K562 (cell line): ENCODE measurements at regions not wholly inside any gene's neighbourhood (a gene's known extent, or its start where the extent isn't known, plus 50 kb on each side); places are given as distances from the start of the nearest gene placed in this dataset.
"Not testable (repeated sequence)": the region's sequence is repeated elsewhere in the genome, so short reads cannot be mapped to it uniquely, and the experiment has no call there.

Experiments used
- ATAC-seq: fragments of 200-7000 bp; cut with Tn5 transposase; 3 replicates; pipeline ENCODE4 v1.9.1; 2020; ENCODE audit warnings: moderate library complexity
- BruUV-seq: library from RNA; stranded (reverse); fragments of 400-500 nt; replicated peaks from 2 replicates; lab custom pipeline; 2021; lab: Mats Ljungman, UMichigan
- CTCF ChIA-PET: fragments of 300-600 bp; formaldehyde crosslinking; extraction: SDS; loops from one replicate; lab custom pipeline; 2021; ENCODE audit warnings: low intra/inter-chr PET ratio; lab: Yijun Ruan, JAX
- POLR2A ChIA-PET: fragments of 300-600, 350-650 bp; sonication (Branson Sonifier 250); formaldehyde crosslinking; extraction: SDS; loops from one replicate; lab custom pipeline; 2021; ENCODE audit warnings: antibody characterized with exemption, inconsistent platforms; lab: Yijun Ruan, JAX
- DNase-seq, 4 experiments: peaks; one replicate each; pipeline versions ENCODE4 v3.0.0 to v3.0.0-alpha.2; 2011 to 2018; ENCODE audit warnings: low spot score in 3 of 4, mixed read lengths in 3 of 4; ENCODE audit errors: extremely low read depth in 1 of 4
- FAIRE-seq: peaks from 2 replicates; lab custom pipeline; 2011; peaks lifted over from hg19 to GRCh38; lab: Jason Lieb, UNC
- H2AFZ ChIP-seq: 2 replicates; pipeline ENCODE4 v1.6.0; 2011; ENCODE audit warnings: low read depth, low read length, control low read depth, inconsistent platforms
- H3K27ac ChIP-seq: fragments of 200-600 bp; 3 replicates; pipeline ENCODE4 v1.8.0; 2011; ENCODE audit warnings: low read depth, mild to moderate bottlenecking, control low read depth, inconsistent platforms, low read length, moderate library complexity, mixed read lengths; ENCODE audit errors: extremely low read depth
- H3K27me3 ChIP-seq, 2 experiments: fragments of 300-600 bp in 1 of 2; 2 replicates in 1 of 2; 3 replicates in 1 of 2; pipeline versions ENCODE4 v1.6.0 to v1.8.0; 2011; ENCODE audit warnings: inconsistent platforms in 2 of 2, low read length in 2 of 2, mild to moderate bottlenecking in 1 of 2, mixed read lengths in 1 of 2, moderate library complexity in 1 of 2; ENCODE audit not compliant: control insufficient read depth in 2 of 2, insufficient read depth in 2 of 2
- H3K36me3 ChIP-seq: fragments of 300-600 bp; 3 replicates; pipeline ENCODE4 v1.8.0; 2011; ENCODE audit warnings: mild to moderate bottlenecking, low read length, inconsistent platforms; ENCODE audit not compliant: control insufficient read depth, insufficient read depth
- H3K4me1 ChIP-seq, 2 experiments: fragments of 200-600 bp in 1 of 2; replicated peaks in 1 of 2; 2 replicates in 1 of 2; 3 replicates in 1 of 2; pipeline versions ENCODE4 v1.5.1 to v1.8.0; 2011; ENCODE audit warnings: inconsistent platforms in 2 of 2, low read length in 2 of 2, mild to moderate bottlenecking in 1 of 2, mixed read lengths in 1 of 2, moderate library complexity in 1 of 2; ENCODE audit not compliant: control insufficient read depth in 2 of 2, insufficient read depth in 2 of 2
- H3K4me2 ChIP-seq: 2 replicates; pipeline ENCODE4 v1.6.1; 2011; ENCODE audit warnings: low read length, control low read depth, inconsistent platforms, mixed read lengths; ENCODE audit not compliant: insufficient read depth
- H3K4me3 ChIP-seq: fragments of 200-600 bp; sonication (generic), shearing (Covaris generic); 2 replicates; pipeline ENCODE4 v1.5.1; 2016; ENCODE audit warnings: control low read depth, inconsistent platforms
- H3K79me2 ChIP-seq: fragments of 200-600 bp; 3 replicates; pipeline ENCODE4 v1.8.0; 2011; ENCODE audit warnings: low read length, inconsistent platforms; ENCODE audit not compliant: control insufficient read depth, insufficient read depth
- H3K9ac ChIP-seq, 2 experiments: 2 replicates each; pipeline versions ENCODE4 v1.6.0 to v1.6.1; 2011; ENCODE audit warnings: low read depth in 2 of 2, low read length in 2 of 2, control low read depth in 1 of 2, inconsistent platforms in 1 of 2, mild to moderate bottlenecking in 1 of 2, mixed read lengths in 1 of 2; ENCODE audit not compliant: insufficient read depth in 1 of 2
- H3K9me1 ChIP-seq: one replicate; pipeline ENCODE4 v1.6.0; 2011; ENCODE audit warnings: inconsistent platforms, mild to moderate bottlenecking, low read length, moderate library complexity; ENCODE audit not compliant: control insufficient read depth, insufficient read depth
- H3K9me3 ChIP-seq: replicated peaks from 2 replicates; pipeline ENCODE4 v1.5.1; 2011; ENCODE audit warnings: low read depth, low read length, inconsistent platforms; ENCODE audit not compliant: control insufficient read depth, insufficient read depth
- H4K20me1 ChIP-seq: replicated peaks from 2 replicates; pipeline ENCODE4 v1.6.1; 2011; ENCODE audit warnings: low read length, inconsistent platforms, mixed read lengths; ENCODE audit not compliant: control insufficient read depth, insufficient read depth
- GATA2 ChIP-seq: sonication (generic); formaldehyde crosslinking; IDR thresholded peaks from 2 replicates; pipeline ENCODE4 v1.4.0; 2020; ENCODE audit warnings: mild to moderate bottlenecking, missing genetic modification reagents
- NELFE ChIP-seq: IDR thresholded peaks from 2 replicates; pipeline ENCODE4 v1.6.1; 2011; ENCODE audit warnings: mild to moderate bottlenecking; ENCODE audit not compliant: insufficient read depth, insufficient read length
- PML ChIP-seq: IDR thresholded peaks from 2 replicates; pipeline ENCODE4 v1.6.1; 2012; ENCODE audit warnings: low read length, inconsistent platforms
- YBX1 ChIP-seq: fragments of 450-650 bp; IDR thresholded peaks from 2 replicates; pipeline ENCODE4 v1.7.1; 2016; ENCODE audit warnings: mild to moderate bottlenecking
- WGBS: fragments of 100-300 bp; shearing (Covaris generic); methylation state at CpG from one replicate; pipeline ENCODE4 v1.1.6; 2016; ENCODE audit warnings: low coverage, mixed read lengths; ENCODE audit not compliant: insufficient coverage; ENCODE audit errors: missing lambda C conversion rate; 5-methylcytosine and 5-hydroxymethylcytosine counted together
- in situ Hi-C: fragments of 300-500 bp; cut with MboI; formaldehyde crosslinking; loops from 4 replicates; pipeline ENCODE4 v1.15.0; 2018; ENCODE audit warnings: inconsistent platforms, mixed read lengths
- intact Hi-C: fragments of 100-400 bp; cut with micrococcal nuclease; formaldehyde crosslinking; loops from 2 replicates; pipeline ENCODE4 v1.14.2; 2022
- TF ChIP-seq, protein P1 (sequence below): fragments of 450-650 bp; IDR thresholded peaks from 2 replicates; pipeline ENCODE4 v1.6.1; 2016; ENCODE audit warnings: mild to moderate bottlenecking

DNA sequence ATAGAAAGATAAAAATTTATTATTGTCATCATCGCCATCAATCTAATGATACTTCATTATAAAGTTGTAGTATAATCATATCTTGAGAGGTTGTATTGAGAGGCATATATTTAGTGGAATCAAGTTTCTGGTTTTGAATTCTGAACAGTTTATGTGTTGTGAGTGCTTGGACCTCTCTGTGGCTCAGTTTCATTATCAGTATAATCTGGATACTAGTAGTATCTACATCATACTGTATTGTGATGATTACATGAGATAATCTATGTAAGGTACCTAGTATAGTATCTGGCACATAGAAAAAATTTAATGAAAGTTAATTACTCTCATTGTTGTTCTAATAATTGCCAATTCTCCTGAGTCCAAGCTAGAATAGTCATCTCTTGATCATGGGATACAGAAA lies 161.2 kb upstream of the UBQLN2 start (continued):
- TF ChIP-seq, protein P1, sequence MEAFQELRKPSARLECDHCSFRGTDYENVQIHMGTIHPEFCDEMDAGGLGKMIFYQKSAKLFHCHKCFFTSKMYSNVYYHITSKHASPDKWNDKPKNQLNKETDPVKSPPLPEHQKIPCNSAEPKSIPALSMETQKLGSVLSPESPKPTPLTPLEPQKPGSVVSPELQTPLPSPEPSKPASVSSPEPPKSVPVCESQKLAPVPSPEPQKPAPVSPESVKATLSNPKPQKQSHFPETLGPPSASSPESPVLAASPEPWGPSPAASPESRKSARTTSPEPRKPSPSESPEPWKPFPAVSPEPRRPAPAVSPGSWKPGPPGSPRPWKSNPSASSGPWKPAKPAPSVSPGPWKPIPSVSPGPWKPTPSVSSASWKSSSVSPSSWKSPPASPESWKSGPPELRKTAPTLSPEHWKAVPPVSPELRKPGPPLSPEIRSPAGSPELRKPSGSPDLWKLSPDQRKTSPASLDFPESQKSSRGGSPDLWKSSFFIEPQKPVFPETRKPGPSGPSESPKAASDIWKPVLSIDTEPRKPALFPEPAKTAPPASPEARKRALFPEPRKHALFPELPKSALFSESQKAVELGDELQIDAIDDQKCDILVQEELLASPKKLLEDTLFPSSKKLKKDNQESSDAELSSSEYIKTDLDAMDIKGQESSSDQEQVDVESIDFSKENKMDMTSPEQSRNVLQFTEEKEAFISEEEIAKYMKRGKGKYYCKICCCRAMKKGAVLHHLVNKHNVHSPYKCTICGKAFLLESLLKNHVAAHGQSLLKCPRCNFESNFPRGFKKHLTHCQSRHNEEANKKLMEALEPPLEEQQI, result no peak
- no peak for TF ChIP-seq NELFE
- no peak for TF ChIP-seq PML

DNA sequence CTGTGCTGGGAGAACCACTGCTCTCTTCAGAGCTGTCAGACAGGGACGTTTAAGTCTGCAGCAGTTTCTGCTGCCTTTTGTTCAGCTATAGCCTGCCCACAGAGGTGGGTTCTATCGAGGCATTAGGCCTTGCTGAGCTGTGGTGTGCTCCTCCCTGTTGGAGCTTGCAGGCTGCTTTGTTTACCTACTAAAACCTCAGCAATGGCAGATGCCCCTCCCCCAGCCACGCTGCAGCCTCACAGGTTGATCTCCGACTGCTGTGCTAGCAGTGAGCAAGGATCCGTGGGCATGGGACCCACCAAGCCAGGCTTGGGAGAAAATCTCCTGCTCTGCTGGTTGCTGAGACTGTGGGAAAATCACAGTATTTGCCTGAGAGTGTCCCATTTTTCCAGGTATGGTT lies 133.8 kb upstream of the UBQLN2 start:
- H3K9me1 ChIP-seq, result no peaks in the 10 kb centered on the region
- H3K9me3 ChIP-seq, result no peaks in the 10 kb centered on the region
- in situ Hi-C loops, result no loop called here
- DNase-seq, result no peak
- no peaks in the 10 kb centered on the region for H3K36me3 ChIP-seq
- no peaks in the 10 kb centered on the region for H4K20me1 ChIP-seq
- ATAC-seq, result no peak
- H3K27me3 ChIP-seq, result no peaks in the 10 kb centered on the region
- POLR2A ChIA-PET, result no interaction called here
- WGBS, result 0% methylated on average over 3 of the region's 5 CpGs
- no peak overlapping the region for H2AFZ ChIP-seq
- no peak overlapping the region for H3K27ac ChIP-seq
- no peak for TF ChIP-seq YBX1
- no peak for TF ChIP-seq GATA2 (CRISPR knock-in tag)
- BruUV-seq, result no TSS peak
- no peaks in the 10 kb centered on the region for H3K4me1 ChIP-seq
- no peak overlapping the region for H3K4me2 ChIP-seq
- H3K9ac ChIP-seq, result no peak overlapping the region
- intact Hi-C loops, result no loop called here
- CTCF ChIA-PET, result no interaction called here
- no peak overlapping the region for H3K4me3 ChIP-seq
- FAIRE-seq, result no peak
- H3K79me2 ChIP-seq, result no peaks in the 10 kb centered on the region

DNA sequence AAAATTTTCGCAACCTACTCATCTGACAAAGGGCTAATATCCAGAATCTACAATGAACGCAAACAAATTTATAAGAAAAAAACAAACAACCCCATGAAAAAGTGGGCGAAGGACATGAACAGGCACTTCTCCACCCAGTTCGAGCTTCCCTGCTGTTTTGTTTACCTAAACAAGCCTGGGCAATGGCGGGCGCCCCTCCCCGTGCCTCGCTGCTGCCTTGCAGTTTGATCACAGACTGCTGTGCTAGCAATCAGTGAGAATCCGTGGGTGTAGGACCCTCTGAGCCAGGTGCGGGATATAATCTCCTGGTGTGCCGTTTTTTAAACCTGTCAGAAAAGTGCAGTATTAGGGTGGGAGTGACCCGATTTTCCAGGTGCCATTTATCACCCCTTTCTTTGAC lies 111.4 kb upstream of the UBQLN2 start:
- H3K27ac ChIP-seq, CTCF ChIA-PET, H3K9ac ChIP-seq, H3K4me2 ChIP-seq, H3K4me3 ChIP-seq, intact Hi-C loops, H3K4me1 ChIP-seq, BruUV-seq, DNase-seq, in situ Hi-C loops, H3K27me3 ChIP-seq, FAIRE-seq, H4K20me1 ChIP-seq, POLR2A ChIA-PET, H2AFZ ChIP-seq, H3K9me3 ChIP-seq, H3K79me2 ChIP-seq, ATAC-seq, H3K36me3 ChIP-seq, H3K9me1 ChIP-seq: not testable (repeated sequence)
- 0% methylated on average over 9 of the region's 12 CpGs for WGBS
